ENCODE measurements at regions not wholly inside any gene's neighbourhood (a gene's known extent, or its start where the extent isn't known, plus 50 kb on each side); places are given as distances from the start of the nearest gene placed in this dataset.

- peak overlapping the region; percentile 19; the same call in 1 of the 2 replicates for H3K4me2 ChIP-seq (ENCODE audit: insufficient read depth, low read length)
- H3K36me3 ChIP-seq (ENCODE audit: insufficient read depth, low read length): no peaks in the 10 kb centered on the region
- 0 out of 2 replicates have a peak overlapping the region, but pooled peaks have one; percentile 1 for H3K27ac ChIP-seq (ENCODE audit: low read length)
- peaks cover 14% of the 10 kb centered on the region for H3K4me1 ChIP-seq (ENCODE audit: insufficient read depth, low read length)
- no peaks in the 10 kb centered on the region for H3K9me3 ChIP-seq (ENCODE audit: insufficient read depth, low read length, severe bottlenecking)
- ATAC-seq (ENCODE audit: insufficient read depth, low read depth): peak; percentile 65
- no peak overlapping the region for H3K9ac ChIP-seq (ENCODE audit: low read depth, low read length)
- no peak for DNase-seq
- H3K79me2 ChIP-seq (ENCODE audit: insufficient read depth, low read length): no peaks in the 10 kb centered on the region
- H2AFZ ChIP-seq (ENCODE audit: low read depth, low read length): peak overlapping the region; percentile 59
- H3K27me3 ChIP-seq (ENCODE audit: insufficient read depth, low read length, poor library complexity): no peaks in the 10 kb centered on the region
- TF ChIP-seq EZH2 (IDR thresholded peaks at IDR 0.05; ENCODE audit: borderline replicate concordance, low read depth, low read length, severe bottlenecking) (no peak), CTCF (IDR thresholded peaks at IDR 0.05; ENCODE audit: borderline replicate concordance, extremely low read depth, low read length, poor library complexity, severe bottlenecking) (no peak)
- no peaks in the 10 kb centered on the region for H4K20me1 ChIP-seq (ENCODE audit: insufficient read depth, low read length)
- H3K4me3 ChIP-seq (ENCODE audit: low read depth in 1 of 2, low read length in 2 of 2): no peak overlapping the region
These were observed 433.0 kb downstream of the ANKRD7 start for GRCh38 chr7:118657391-118658005.

GRCh38 chr7:118662266-118662665, 437.8 kb downstream of the ANKRD7 start:
- Histone ChIP-seq H3K36me3 (ENCODE audit: insufficient read depth, low read length) (no peaks in the 10 kb centered on the region), H4K20me1 (ENCODE audit: insufficient read depth, low read length) (no peaks in the 10 kb centered on the region), H3K4me2 (ENCODE audit: insufficient read depth, low read length) (no peak overlapping the region), H3K4me3 (ENCODE audit: low read depth in 1 of 2, low read length in 2 of 2) (no peak overlapping the region), H2AFZ (ENCODE audit: low read depth, low read length) (no peak overlapping the region), H3K27me3 (ENCODE audit: insufficient read depth, low read length, poor library complexity) (no peaks in the 10 kb centered on the region), H3K9me3 (ENCODE audit: insufficient read depth, low read length, severe bottlenecking) (no peaks in the 10 kb centered on the region), H3K27ac (ENCODE audit: low read length) (no peak overlapping the region), H3K4me1 (ENCODE audit: insufficient read depth, low read length) (peaks cover 7% of the 10 kb centered on the region), H3K9ac (ENCODE audit: low read depth, low read length) (no peak overlapping the region), H3K79me2 (ENCODE audit: insufficient read depth, low read length) (no peaks in the 10 kb centered on the region)
- no peak for ATAC-seq (ENCODE audit: insufficient read depth, low read depth)
- TF ChIP-seq EZH2 (IDR thresholded peaks at IDR 0.05; ENCODE audit: borderline replicate concordance, low read depth, low read length, severe bottlenecking) (no peak), CTCF (IDR thresholded peaks at IDR 0.05; ENCODE audit: borderline replicate concordance, extremely low read depth, low read length, poor library complexity, severe bottlenecking) (no peak)
- DNase-seq: no peak

- ATAC-seq (ENCODE audit: insufficient read depth, low read depth) (no peak), DNase-seq (no peak)
- TF ChIP-seq EZH2 (IDR thresholded peaks at IDR 0.05; ENCODE audit: borderline replicate concordance, low read depth, low read length, severe bottlenecking) (no peak), CTCF (IDR thresholded peaks at IDR 0.05; ENCODE audit: borderline replicate concordance, extremely low read depth, low read length, poor library complexity, severe bottlenecking) (no peak)
- no peak overlapping the region for H3K4me2 ChIP-seq (ENCODE audit: insufficient read depth, low read length)
- no peaks in the 10 kb centered on the region for H3K9me3 ChIP-seq (ENCODE audit: insufficient read depth, low read length, severe bottlenecking)
- no peaks in the 10 kb centered on the region for H4K20me1 ChIP-seq (ENCODE audit: insufficient read depth, low read length)
- H3K27ac ChIP-seq (ENCODE audit: low read length): no peak overlapping the region
- H3K4me3 ChIP-seq (ENCODE audit: low read depth in 1 of 2, low read length in 2 of 2): no peak overlapping the region
- H3K79me2 ChIP-seq (ENCODE audit: insufficient read depth, low read length): no peaks in the 10 kb centered on the region
- H3K9ac ChIP-seq (ENCODE audit: low read depth, low read length): no peak overlapping the region
- H3K36me3 ChIP-seq (ENCODE audit: insufficient read depth, low read length): no peaks in the 10 kb centered on the region
- no peaks in the 10 kb centered on the region for H3K4me1 ChIP-seq (ENCODE audit: insufficient read depth, low read length)
- H2AFZ ChIP-seq (ENCODE audit: low read depth, low read length): no peak overlapping the region
- no peaks in the 10 kb centered on the region for H3K27me3 ChIP-seq (ENCODE audit: insufficient read depth, low read length, poor library complexity)
These were observed 440.0 kb downstream of the ANKRD7 start for GRCh38 chr7:118664498-118664897.

All from DND-41 (cell line).